ENCODE measurements at regions not wholly inside any gene's neighbourhood (a gene's known extent, or its start where the extent isn't known, plus 50 kb on each side); places are given as distances from the start of the nearest gene placed in this dataset.
A peak's percentile ranks its signal among the peaks of the same experiment; 100 is the strongest.

DNA sequence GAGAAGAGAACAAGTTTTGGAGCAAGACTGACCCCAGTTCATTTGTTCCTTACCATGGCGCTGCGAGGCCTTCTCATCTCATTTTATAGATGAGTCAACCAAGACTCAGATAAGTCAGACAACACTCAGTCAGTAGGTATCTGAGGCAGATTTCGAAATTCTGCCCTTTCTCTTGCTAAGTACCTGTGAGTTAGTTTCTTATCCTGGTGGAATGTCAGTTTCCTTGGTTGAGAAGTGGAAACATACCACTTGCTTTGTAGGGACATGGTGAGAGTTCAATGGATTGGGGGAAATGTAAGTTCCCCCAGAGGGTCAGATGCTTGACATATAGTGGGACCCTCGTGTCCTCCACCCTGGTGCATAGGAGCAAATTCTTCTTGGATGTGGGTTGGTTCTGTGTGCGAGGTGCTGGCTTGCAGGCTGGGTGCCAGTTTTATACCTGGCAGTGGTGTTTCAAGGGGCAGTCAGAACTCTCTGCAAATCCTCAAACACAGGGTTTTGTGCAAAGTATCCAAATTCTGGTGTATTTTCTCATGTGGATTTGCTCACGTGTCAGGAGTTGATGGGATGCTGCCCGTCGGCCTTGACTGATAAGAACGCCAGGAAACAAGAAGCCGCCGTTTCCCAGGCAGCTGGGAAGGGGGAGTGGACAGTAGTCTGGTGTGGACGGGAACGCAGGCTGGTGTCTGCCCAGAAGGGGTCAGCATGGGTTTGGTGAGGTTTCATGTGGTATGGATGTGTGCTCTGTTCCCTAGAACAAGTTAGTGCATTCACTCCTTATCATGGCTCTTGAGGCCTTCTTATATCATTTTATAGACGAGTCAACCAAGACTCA, 61.1 kb upstream of the CIBAR2 start (continued):
- TF ChIP-seq, protein P1, sequence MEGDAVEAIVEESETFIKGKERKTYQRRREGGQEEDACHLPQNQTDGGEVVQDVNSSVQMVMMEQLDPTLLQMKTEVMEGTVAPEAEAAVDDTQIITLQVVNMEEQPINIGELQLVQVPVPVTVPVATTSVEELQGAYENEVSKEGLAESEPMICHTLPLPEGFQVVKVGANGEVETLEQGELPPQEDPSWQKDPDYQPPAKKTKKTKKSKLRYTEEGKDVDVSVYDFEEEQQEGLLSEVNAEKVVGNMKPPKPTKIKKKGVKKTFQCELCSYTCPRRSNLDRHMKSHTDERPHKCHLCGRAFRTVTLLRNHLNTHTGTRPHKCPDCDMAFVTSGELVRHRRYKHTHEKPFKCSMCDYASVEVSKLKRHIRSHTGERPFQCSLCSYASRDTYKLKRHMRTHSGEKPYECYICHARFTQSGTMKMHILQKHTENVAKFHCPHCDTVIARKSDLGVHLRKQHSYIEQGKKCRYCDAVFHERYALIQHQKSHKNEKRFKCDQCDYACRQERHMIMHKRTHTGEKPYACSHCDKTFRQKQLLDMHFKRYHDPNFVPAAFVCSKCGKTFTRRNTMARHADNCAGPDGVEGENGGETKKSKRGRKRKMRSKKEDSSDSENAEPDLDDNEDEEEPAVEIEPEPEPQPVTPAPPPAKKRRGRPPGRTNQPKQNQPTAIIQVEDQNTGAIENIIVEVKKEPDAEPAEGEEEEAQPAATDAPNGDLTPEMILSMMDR (CRISPR knock-in tag; IDR thresholded peaks at IDR 0.05), result peak; percentile 69
- TF ChIP-seq, protein P2, sequence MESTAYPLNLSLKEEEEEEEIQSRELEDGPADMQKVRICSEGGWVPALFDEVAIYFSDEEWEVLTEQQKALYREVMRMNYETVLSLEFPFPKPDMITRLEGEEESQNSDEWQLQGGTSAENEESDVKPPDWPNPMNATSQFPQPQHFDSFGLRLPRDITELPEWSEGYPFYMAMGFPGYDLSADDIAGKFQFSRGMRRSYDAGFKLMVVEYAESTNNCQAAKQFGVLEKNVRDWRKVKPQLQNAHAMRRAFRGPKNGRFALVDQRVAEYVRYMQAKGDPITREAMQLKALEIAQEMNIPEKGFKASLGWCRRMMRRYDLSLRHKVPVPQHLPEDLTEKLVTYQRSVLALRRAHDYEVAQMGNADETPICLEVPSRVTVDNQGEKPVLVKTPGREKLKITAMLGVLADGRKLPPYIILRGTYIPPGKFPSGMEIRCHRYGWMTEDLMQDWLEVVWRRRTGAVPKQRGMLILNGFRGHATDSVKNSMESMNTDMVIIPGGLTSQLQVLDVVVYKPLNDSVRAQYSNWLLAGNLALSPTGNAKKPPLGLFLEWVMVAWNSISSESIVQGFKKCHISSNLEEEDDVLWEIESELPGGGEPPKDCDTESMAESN (CRISPR knock-in tag; conservative IDR thresholded peaks at IDR 0.05), result 0 out of 2 replicates have a peak, but pooled peaks have one; percentile 16
- TF ChIP-seq NFYB (CRISPR knock-in tag; IDR thresholded peaks at IDR 0.05), result no peak
- TF ChIP-seq ZNF317 (CRISPR knock-in tag; IDR thresholded peaks at IDR 0.05), result peak; percentile 53; the same call in 1 of the 2 replicates
- peak; percentile 22; the same call in 1 of the 2 replicates for TF ChIP-seq KAT8 (CRISPR knock-in tag; IDR thresholded peaks at IDR 0.05)
- TF ChIP-seq RARA (CRISPR knock-in tag; IDR thresholded peaks at IDR 0.05), result peak; percentile 7; the same call in 1 of the 2 replicates
- peak; percentile 62 for TF ChIP-seq ZNF501 (CRISPR knock-in tag; IDR thresholded peaks at IDR 0.05)
- TF ChIP-seq, protein P3, sequence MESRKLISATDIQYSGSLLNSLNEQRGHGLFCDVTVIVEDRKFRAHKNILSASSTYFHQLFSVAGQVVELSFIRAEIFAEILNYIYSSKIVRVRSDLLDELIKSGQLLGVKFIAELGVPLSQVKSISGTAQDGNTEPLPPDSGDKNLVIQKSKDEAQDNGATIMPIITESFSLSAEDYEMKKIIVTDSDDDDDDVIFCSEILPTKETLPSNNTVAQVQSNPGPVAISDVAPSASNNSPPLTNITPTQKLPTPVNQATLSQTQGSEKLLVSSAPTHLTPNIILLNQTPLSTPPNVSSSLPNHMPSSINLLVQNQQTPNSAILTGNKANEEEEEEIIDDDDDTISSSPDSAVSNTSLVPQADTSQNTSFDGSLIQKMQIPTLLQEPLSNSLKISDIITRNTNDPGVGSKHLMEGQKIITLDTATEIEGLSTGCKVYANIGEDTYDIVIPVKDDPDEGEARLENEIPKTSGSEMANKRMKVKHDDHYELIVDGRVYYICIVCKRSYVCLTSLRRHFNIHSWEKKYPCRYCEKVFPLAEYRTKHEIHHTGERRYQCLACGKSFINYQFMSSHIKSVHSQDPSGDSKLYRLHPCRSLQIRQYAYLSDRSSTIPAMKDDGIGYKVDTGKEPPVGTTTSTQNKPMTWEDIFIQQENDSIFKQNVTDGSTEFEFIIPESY (CRISPR knock-in tag; IDR thresholded peaks at IDR 0.05), result peak; percentile 29; the same call in 1 of the 2 replicates
- TF ChIP-seq SRSF4 (IDR thresholded peaks at IDR 0.05; ENCODE audit: low read depth, low read length, poor library complexity, severe bottlenecking), result no peak
- 0 out of 2 replicates have a peak, but pooled peaks have one; percentile 45 for TF ChIP-seq ZNF446 (CRISPR knock-in tag; IDR thresholded peaks at IDR 0.05)
- TF ChIP-seq RAD21 (CRISPR knock-in tag; IDR thresholded peaks at IDR 0.05), result 0 out of 2 replicates have a peak, but pooled peaks have one; percentile 16
- 0 out of 2 replicates have a peak, but pooled peaks have one; percentile 5 for TF ChIP-seq CEBPB (IDR thresholded peaks at IDR 0.05; ENCODE audit: borderline replicate concordance, low read depth, low read length)
- TF ChIP-seq ZNF615 (CRISPR knock-in tag; IDR thresholded peaks at IDR 0.05; ENCODE audit: borderline replicate concordance), result 0 out of 2 replicates have a peak, but pooled peaks have one; percentile 2
- TF ChIP-seq XBP1 (CRISPR knock-in tag; IDR thresholded peaks at IDR 0.05), result 0 out of 2 replicates have a peak, but pooled peaks have one; percentile 25
- peak; percentile 46; the same call in 1 of the 2 replicates for TF ChIP-seq RXRA (CRISPR knock-in tag; IDR thresholded peaks at IDR 0.05)
- peak; percentile 40; the same call in 1 of the 2 replicates for TF ChIP-seq ZNF724P (CRISPR knock-in tag; IDR thresholded peaks at IDR 0.05; ENCODE audit: borderline replicate concordance)
- TF ChIP-seq ZNF225 (CRISPR knock-in tag; IDR thresholded peaks at IDR 0.05), result 0 out of 2 replicates have a peak, but pooled peaks have one; percentile 33
- TF ChIP-seq SAP130 (CRISPR knock-in tag; IDR thresholded peaks at IDR 0.05; ENCODE audit: low read depth), result peak; percentile 50; the same call in 1 of the 2 replicates
- TF ChIP-seq, protein P4, sequence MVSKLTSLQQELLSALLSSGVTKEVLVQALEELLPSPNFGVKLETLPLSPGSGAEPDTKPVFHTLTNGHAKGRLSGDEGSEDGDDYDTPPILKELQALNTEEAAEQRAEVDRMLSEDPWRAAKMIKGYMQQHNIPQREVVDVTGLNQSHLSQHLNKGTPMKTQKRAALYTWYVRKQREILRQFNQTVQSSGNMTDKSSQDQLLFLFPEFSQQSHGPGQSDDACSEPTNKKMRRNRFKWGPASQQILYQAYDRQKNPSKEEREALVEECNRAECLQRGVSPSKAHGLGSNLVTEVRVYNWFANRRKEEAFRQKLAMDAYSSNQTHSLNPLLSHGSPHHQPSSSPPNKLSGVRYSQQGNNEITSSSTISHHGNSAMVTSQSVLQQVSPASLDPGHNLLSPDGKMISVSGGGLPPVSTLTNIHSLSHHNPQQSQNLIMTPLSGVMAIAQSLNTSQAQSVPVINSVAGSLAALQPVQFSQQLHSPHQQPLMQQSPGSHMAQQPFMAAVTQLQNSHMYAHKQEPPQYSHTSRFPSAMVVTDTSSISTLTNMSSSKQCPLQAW (CRISPR knock-in tag; IDR thresholded peaks at IDR 0.05), result 0 out of 2 replicates have a peak, but pooled peaks have one; percentile 30
- TF ChIP-seq CEBPG (CRISPR knock-in tag; IDR thresholded peaks at IDR 0.05), result no peak
- no peak for TF ChIP-seq MTF1 (CRISPR knock-in tag; IDR thresholded peaks at IDR 0.05)
- TF ChIP-seq ZNF598 (CRISPR knock-in tag; IDR thresholded peaks at IDR 0.05; ENCODE audit: borderline replicate concordance), result 0 out of 2 replicates have a peak, but pooled peaks have one; percentile 17
- no peak for TF ChIP-seq CHD4 (IDR thresholded peaks at IDR 0.05; ENCODE audit: borderline replicate concordance, low read length)
